WI38 (cell line): ENCODE measurements at regions not wholly inside any gene's neighbourhood (a gene's known extent, or its start where the extent isn't known, plus 50 kb on each side); places are given as distances from the start of the nearest gene placed in this dataset.

Source experiments
- H3K4me3 ChIP-seq: 2 replicates; pipeline ENCODE4 v1.5.1; 2011; ENCODE audit warnings: low read depth, mild to moderate bottlenecking, control low read depth, low read length
- TF ChIP-seq, protein P1 (sequence below): IDR thresholded peaks from 2 replicates; pipeline ENCODE4 v1.5.1; 2012; ENCODE audit warnings: low read depth, mild to moderate bottlenecking, control low read depth, low read length

DNA sequence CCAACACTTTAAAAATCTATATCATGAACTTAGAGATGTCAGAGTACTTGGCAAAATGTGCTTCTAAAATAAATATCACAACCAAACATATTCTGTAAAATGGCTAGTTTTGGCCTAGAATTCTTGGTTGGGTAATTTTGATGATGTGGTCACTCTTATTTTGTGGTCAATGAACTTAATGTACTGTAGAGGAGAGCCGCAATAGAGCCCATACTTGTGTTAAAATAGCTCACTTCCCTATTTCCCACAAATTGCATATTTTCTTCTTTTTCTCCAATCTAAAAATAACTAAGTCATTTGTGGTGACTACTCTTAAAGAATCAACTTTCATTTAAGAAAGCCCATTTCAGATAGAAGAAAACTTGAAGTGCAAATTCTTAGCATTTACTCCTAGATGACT, 619.4 kb downstream of the CCER1 start:
- no peak overlapping the region for H3K4me3 ChIP-seq
- TF ChIP-seq, protein P1, sequence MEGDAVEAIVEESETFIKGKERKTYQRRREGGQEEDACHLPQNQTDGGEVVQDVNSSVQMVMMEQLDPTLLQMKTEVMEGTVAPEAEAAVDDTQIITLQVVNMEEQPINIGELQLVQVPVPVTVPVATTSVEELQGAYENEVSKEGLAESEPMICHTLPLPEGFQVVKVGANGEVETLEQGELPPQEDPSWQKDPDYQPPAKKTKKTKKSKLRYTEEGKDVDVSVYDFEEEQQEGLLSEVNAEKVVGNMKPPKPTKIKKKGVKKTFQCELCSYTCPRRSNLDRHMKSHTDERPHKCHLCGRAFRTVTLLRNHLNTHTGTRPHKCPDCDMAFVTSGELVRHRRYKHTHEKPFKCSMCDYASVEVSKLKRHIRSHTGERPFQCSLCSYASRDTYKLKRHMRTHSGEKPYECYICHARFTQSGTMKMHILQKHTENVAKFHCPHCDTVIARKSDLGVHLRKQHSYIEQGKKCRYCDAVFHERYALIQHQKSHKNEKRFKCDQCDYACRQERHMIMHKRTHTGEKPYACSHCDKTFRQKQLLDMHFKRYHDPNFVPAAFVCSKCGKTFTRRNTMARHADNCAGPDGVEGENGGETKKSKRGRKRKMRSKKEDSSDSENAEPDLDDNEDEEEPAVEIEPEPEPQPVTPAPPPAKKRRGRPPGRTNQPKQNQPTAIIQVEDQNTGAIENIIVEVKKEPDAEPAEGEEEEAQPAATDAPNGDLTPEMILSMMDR, result no peak

DNA sequence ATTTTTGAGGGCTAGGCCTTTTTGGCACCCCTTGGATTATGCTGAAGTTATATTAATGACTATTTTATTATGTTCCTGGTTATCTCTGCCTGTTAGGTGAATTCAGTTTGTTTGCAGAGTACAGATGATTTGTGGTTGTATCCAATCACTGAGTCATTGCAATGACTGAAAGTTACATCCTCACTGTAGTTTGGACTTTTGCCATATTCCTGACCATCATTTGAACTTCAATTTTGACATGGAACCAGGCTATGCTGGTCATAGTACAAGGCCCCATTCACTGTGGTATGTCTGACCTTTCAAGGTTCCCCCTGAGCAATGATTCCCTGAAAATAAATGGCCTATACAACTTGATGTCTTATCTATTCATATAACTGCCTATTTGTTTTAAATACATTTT, 621.0 kb downstream of the CCER1 start:
- H3K4me3 ChIP-seq, result no peak overlapping the region
- TF ChIP-seq, protein P1, result no peak

DNA sequence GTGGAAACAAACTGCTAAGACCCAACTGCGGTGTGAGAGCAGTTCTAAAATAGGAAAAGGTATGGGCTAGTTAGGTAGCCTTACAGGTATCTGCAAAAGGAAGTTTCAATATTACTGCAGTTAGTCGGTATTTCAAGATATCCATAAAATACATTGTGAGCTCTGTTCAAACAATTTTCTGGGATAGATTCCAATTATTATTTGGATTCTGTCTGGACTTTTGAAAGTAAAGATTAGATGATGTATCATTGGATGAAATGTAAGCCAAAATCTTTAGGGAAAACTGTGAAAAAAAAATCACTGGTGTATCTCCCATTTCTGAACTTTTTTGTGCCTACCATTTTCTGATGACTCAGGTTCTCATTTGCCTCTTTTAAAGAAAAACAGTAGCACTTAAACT, 621.6 kb downstream of the CCER1 start:
- no peak overlapping the region for H3K4me3 ChIP-seq
- TF ChIP-seq, protein P1, result no peak

GRCh38 chr12:90331821-90332220, 623.2 kb downstream of the CCER1 start:
- no peak overlapping the region for H3K4me3 ChIP-seq
- TF ChIP-seq, protein P1, result no peak

DNA sequence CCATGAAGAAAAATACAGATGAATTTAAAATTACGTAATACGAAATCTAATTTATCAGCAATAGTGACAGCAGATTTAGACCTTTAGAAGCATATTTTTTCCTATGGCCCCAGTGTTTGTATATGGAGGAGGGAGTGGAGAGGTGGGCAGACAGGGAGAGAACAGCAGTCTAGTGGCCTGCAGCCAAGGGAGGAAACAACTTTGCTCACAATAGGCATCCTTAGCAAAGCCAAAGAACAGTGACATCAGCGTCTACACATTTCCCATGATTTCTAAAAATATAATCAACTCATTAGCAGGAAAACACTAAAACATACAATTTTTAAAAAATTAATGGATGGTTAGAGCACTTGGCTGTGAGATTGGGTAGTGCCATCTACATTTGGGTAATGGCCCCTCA, 622.6 kb upstream of the ATP2B1 start:
- no peak overlapping the region for H3K4me3 ChIP-seq
- TF ChIP-seq, protein P1, result no peak

GRCh38 chr12:90327793-90328743, 619.4 kb upstream of the ATP2B1 start:
- TF ChIP-seq, protein P1, result no peak
- H3K4me3 ChIP-seq, result no peak overlapping the region

- H3K4me3 ChIP-seq, result no peak overlapping the region
- TF ChIP-seq, protein P1, result no peak
Observed at GRCh38 chr12:90323217-90323616, 614.6 kb upstream of the ATP2B1 start.
